Adrenal gland (tissue), 5 donors: ENCODE measurements at regions not wholly inside any gene's neighbourhood (a gene's known extent, or its start where the extent isn't known, plus 50 kb on each side); places are given as distances from the start of the nearest gene placed in this dataset.

Source experiments
- CTCF ChIP-seq, 6 experiments: fragments of 450-650 bp in 4 of 6; fragments of 200-600 bp in 2 of 6; sonication (generic) in 1 of 6; IDR thresholded peaks; 1 replicate in 5 of 6; 2 replicates in 1 of 6; pipeline versions ENCODE4 v1.5.1 to v1.8.0; 2016 to 2021; ENCODE audit warnings: antibody characterized with exemption in 6 of 6, mild to moderate bottlenecking in 2 of 6, moderate library complexity in 1 of 6
- POLR2A ChIP-seq, 2 donors: fragments of 450-650 bp; IDR thresholded peaks; one replicate each; pipeline ENCODE4 v1.6.1; 2017; ENCODE audit warnings: antibody characterized with exemption in 2 of 2, mild to moderate bottlenecking in 2 of 2, moderate library complexity in 1 of 2
- donor health status: DM: no; HTN: no; CAD: no.

GRCh38 chr3:99009851-99010250 is 108.4 kb upstream of the DCBLD2 start:
- TF ChIP-seq POLR2A (IDR thresholded peaks at IDR 0.05) = no peak
- TF ChIP-seq CTCF (IDR thresholded peaks at IDR 0.05) = no peak
